H9 (cell line): ENCODE measurements at regions not wholly inside any gene's neighbourhood (a gene's known extent, or its start where the extent isn't known, plus 50 kb on each side); places are given as distances from the start of the nearest gene placed in this dataset.
"Not testable (repeated sequence)": the region's sequence is repeated elsewhere in the genome, so short reads cannot be mapped to it uniquely, and the experiment has no call there.

Experiments used
- DNase-seq: peaks from one replicate; pipeline ENCODE4 v3.0.0-alpha.2; 2017
- H2AFZ ChIP-seq: one replicate; pipeline ENCODE4 v1.6.1; 2013; ENCODE audit warnings: mild to moderate bottlenecking, low read length, control low read depth, moderate library complexity
- H2AK5ac ChIP-seq: 2 replicates; pipeline ENCODE4 v1.6.1; 2013; ENCODE audit warnings: low read length, control low read depth, mixed read lengths; ENCODE audit not compliant: insufficient read length
- H2BK120ac ChIP-seq: one replicate; pipeline ENCODE4 v1.6.1; 2013; ENCODE audit warnings: low read depth, mild to moderate bottlenecking, low read length, control low read depth, inconsistent platforms; ENCODE audit not compliant: poor library complexity, severe bottlenecking
- H2BK12ac ChIP-seq: 2 replicates; pipeline ENCODE4 v1.6.1; 2013; ENCODE audit warnings: low read length, control low read depth, mixed read lengths, low read depth; ENCODE audit not compliant: insufficient read length
- H2BK15ac ChIP-seq: 2 replicates; pipeline ENCODE4 v1.6.1; 2013; ENCODE audit warnings: low read depth, low read length, control low read depth
- H2BK20ac ChIP-seq: one replicate; pipeline ENCODE4 v1.6.1; 2013; ENCODE audit warnings: low read depth, mild to moderate bottlenecking, low read length, control low read depth, inconsistent platforms; ENCODE audit not compliant: poor library complexity, severe bottlenecking
- H2BK5ac ChIP-seq: 2 replicates; pipeline ENCODE4 v1.6.1; 2013; ENCODE audit warnings: low read length, control low read depth, mixed read lengths; ENCODE audit not compliant: insufficient read length
- H3K14ac ChIP-seq: 2 replicates; pipeline ENCODE4 v1.6.1; 2013; ENCODE audit warnings: low read length, control low read depth; ENCODE audit not compliant: insufficient read depth
- H3K18ac ChIP-seq: 2 replicates; pipeline ENCODE4 v1.6.1; 2013; ENCODE audit warnings: low read depth, mild to moderate bottlenecking, mixed read lengths, low read length, control low read depth; ENCODE audit not compliant: insufficient read length
- H3K23ac ChIP-seq: 2 replicates; pipeline ENCODE4 v1.6.1; 2013; ENCODE audit warnings: low read length, control low read depth, mixed read lengths, low read depth; ENCODE audit not compliant: insufficient read length
- H3K23me2 ChIP-seq: 2 replicates; pipeline ENCODE4 v1.6.1; 2013; ENCODE audit warnings: low read depth, mild to moderate bottlenecking, mixed read lengths, low read length, control low read depth; ENCODE audit not compliant: insufficient read length, poor library complexity, severe bottlenecking
- H3K27ac ChIP-seq: 2 replicates; pipeline ENCODE4 v1.5.1; 2013; ENCODE audit warnings: low read length, control low read depth, mixed read lengths, low read depth; ENCODE audit not compliant: insufficient read length
- H3K27me3 ChIP-seq: 2 replicates; pipeline ENCODE4 v1.6.1; 2013; ENCODE audit warnings: low read length, control low read depth, inconsistent platforms; ENCODE audit not compliant: insufficient read depth
- H3K4ac ChIP-seq: 2 replicates; pipeline ENCODE4 v1.6.1; 2013; ENCODE audit warnings: low read depth, mild to moderate bottlenecking, control low read depth, inconsistent platforms, low read length, moderate library complexity
- H3K4me1 ChIP-seq: 2 replicates; pipeline ENCODE4 v1.6.1; 2013; ENCODE audit warnings: low read length, control low read depth, inconsistent platforms; ENCODE audit not compliant: insufficient read depth
- H3K4me2 ChIP-seq: 2 replicates; pipeline ENCODE4 v1.6.1; 2013; ENCODE audit warnings: low read length, control low read depth, mixed read lengths; ENCODE audit not compliant: insufficient read length, insufficient read depth
- H3K56ac ChIP-seq: 2 replicates; pipeline ENCODE4 v1.6.1; 2013; ENCODE audit warnings: low read depth, mild to moderate bottlenecking, mixed read lengths, low read length, control low read depth; ENCODE audit not compliant: insufficient read length
- H3K79me1 ChIP-seq: 2 replicates; pipeline ENCODE4 v1.6.1; 2013; ENCODE audit warnings: low read depth, mild to moderate bottlenecking, moderate library complexity, low read length, control low read depth, inconsistent platforms; ENCODE audit not compliant: insufficient read depth, poor library complexity, severe bottlenecking
- H3K79me2 ChIP-seq: 2 replicates; pipeline ENCODE4 v1.6.1; 2013; ENCODE audit warnings: low read length, control low read depth, inconsistent platforms; ENCODE audit not compliant: insufficient read depth
- H3K9ac ChIP-seq: 2 replicates; pipeline ENCODE4 v1.6.1; 2013; ENCODE audit warnings: low read length, control low read depth, mixed read lengths; ENCODE audit not compliant: insufficient read length; ENCODE audit errors: extremely low read depth
- H3K9me3 ChIP-seq: one replicate; pipeline ENCODE4 v1.6.1; 2013; ENCODE audit warnings: low read depth, low read length, inconsistent platforms; ENCODE audit not compliant: control insufficient read depth
- H3T11ph ChIP-seq: one replicate; pipeline ENCODE4 v1.6.1; 2013; ENCODE audit warnings: mild to moderate bottlenecking, low read length, control low read depth, inconsistent platforms
- H4K20me1 ChIP-seq: one replicate; pipeline ENCODE4 v1.6.1; 2013; ENCODE audit not compliant: control insufficient read depth, insufficient read length, insufficient read depth
- H4K5ac ChIP-seq: 2 replicates; pipeline ENCODE4 v1.6.1; 2013; ENCODE audit warnings: low read depth, mild to moderate bottlenecking, mixed read lengths, low read length, control low read depth; ENCODE audit not compliant: insufficient read length
- H4K8ac ChIP-seq: replicated peaks from 2 replicates; pipeline ENCODE4 v1.6.1; 2013; ENCODE audit warnings: low read length, control low read depth, mixed read lengths, low read depth; ENCODE audit not compliant: insufficient read length
- H4K91ac ChIP-seq: 2 replicates; pipeline ENCODE4 v1.6.1; 2013; ENCODE audit warnings: low read depth, mild to moderate bottlenecking, moderate library complexity, mixed read lengths, low read length, control low read depth; ENCODE audit not compliant: insufficient read length
- H3K27ac Mint-ChIP-seq, 3 experiments: 2 replicates in 2 of 3; 3 replicates in 1 of 3; pipeline ENCODE4 v1.8.0; 2020 to 2021; ENCODE audit warnings: mixed read lengths in 3 of 3, mild to moderate bottlenecking in 1 of 3, moderate library complexity in 1 of 3
- H3K27me3 Mint-ChIP-seq: 2 replicates; pipeline ENCODE4 v1.8.0; 2021; ENCODE audit warnings: low read depth, mild to moderate bottlenecking, moderate library complexity, mixed read lengths
- H3K36me3 Mint-ChIP-seq, 3 experiments: 2 replicates in 2 of 3; 3 replicates in 1 of 3; pipeline ENCODE4 v1.8.0; 2020 to 2021; ENCODE audit warnings: low read depth in 3 of 3, mixed read lengths in 3 of 3; ENCODE audit not compliant: insufficient read depth in 1 of 3
- H3K4me1 Mint-ChIP-seq, 2 experiments: 2 replicates each; pipeline ENCODE4 v1.8.0; 2020; ENCODE audit warnings: mixed read lengths in 2 of 2
- H3K4me3 Mint-ChIP-seq, 2 experiments: 2 replicates in 1 of 2; 3 replicates in 1 of 2; pipeline ENCODE4 v1.8.0; 2020 to 2021; ENCODE audit warnings: mild to moderate bottlenecking in 2 of 2, mixed read lengths in 2 of 2, moderate library complexity in 1 of 2
- H3K9me3 Mint-ChIP-seq, 2 experiments: 2 replicates in 1 of 2; 3 replicates in 1 of 2; pipeline ENCODE4 v1.8.0; 2020; ENCODE audit warnings: mild to moderate bottlenecking in 2 of 2, mixed read lengths in 2 of 2, moderate library complexity in 1 of 2
- WGBS: extraction: QIAGEN DNeasy Blood & Tissue Kit; methylation state at CpG from one replicate; pipeline ENCODE4 v1.1.7; 2013; ENCODE audit warnings: missing lambda C conversion rate, low lambda C conversion rate, mixed read lengths; ENCODE audit not compliant: insufficient read length; ENCODE audit errors: extremely low coverage; 5-methylcytosine and 5-hydroxymethylcytosine counted together

DNA sequence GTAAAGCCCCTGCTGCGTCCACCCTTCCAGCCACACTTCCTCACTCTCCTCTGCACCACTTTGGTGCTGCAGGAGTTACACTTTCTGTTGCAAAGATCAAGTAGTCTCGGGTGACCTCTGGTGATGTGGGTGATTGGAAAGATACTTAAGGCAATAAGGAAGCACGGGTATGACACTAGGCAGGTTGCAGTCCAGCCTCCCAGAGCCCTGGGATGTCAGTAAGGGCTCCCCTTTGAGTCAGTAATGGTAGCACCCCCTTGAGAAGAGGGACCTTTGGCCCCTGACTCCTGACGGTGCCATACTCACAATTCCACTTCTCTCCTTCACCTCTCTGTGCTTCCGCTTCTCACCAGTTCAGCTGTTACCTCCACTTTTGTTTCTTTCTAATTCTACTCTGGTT is 84.1 kb upstream of the KIF2A start:
- WGBS = no CpG with 5 or more reads among the region's 5 CpGs
- H3K36me3 Mint-ChIP-seq, H3K4ac ChIP-seq, H3K14ac ChIP-seq, H4K91ac ChIP-seq, DNase-seq, H3K56ac ChIP-seq, H3K79me2 ChIP-seq, H2BK120ac ChIP-seq, H4K5ac ChIP-seq, H3K18ac ChIP-seq, H3K9ac ChIP-seq, H3K27me3 Mint-ChIP-seq, H3K4me1 ChIP-seq, H3K79me1 ChIP-seq, H3K23ac ChIP-seq, H2BK15ac ChIP-seq, H2AK5ac ChIP-seq, H3K27ac ChIP-seq, H2BK5ac ChIP-seq, H2BK12ac ChIP-seq, H3K9me3 ChIP-seq, H4K8ac ChIP-seq, H3K4me2 ChIP-seq, H3K27me3 ChIP-seq, H3K9me3 Mint-ChIP-seq, H2AFZ ChIP-seq, H3K23me2 ChIP-seq, H4K20me1 ChIP-seq, H3K4me3 Mint-ChIP-seq, H2BK20ac ChIP-seq, H3T11ph ChIP-seq: not testable (repeated sequence)
- Mint-ChIP-seq H3K4me1 (peaks cover 12 to 14% of the 10 kb centered on the region in 2 experiments), H3K27ac (peak overlapping the region in 1 of 3 experiments; percentile 77; a peak in 1 of 7 replicates)

DNA sequence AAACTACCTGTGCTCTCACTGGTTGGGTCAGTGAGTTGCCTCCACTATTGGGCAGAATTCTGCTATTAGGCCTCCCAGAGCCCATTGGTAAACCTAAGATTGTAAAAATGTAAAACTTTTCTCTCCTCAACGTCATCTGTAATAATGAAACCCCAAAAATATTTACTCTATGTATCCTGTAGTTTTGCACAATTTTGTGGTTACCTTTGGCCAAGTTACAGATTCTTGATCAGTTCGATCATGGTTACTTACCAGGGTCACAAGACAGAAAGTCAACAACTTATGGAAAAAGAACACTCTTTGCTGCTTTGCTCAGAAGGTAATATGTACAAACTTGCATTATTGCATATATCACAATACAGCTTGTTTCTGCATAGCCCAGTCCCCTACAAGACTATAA is 83.7 kb upstream of the KIF2A start:
- H3K9ac ChIP-seq, H3K9me3 Mint-ChIP-seq: not testable (repeated sequence)

More for the DNA sequence above, 83.7 kb upstream of the KIF2A start:
- H2BK120ac ChIP-seq, H3K27ac ChIP-seq, H4K91ac ChIP-seq, H3K4me1 ChIP-seq, H3K4me2 ChIP-seq, H3K79me2 ChIP-seq, H3K36me3 Mint-ChIP-seq, H3K23ac ChIP-seq, H3K4ac ChIP-seq, H3K27ac Mint-ChIP-seq, H3K27me3 ChIP-seq, H3K27me3 Mint-ChIP-seq, H3K79me1 ChIP-seq, H4K8ac ChIP-seq, DNase-seq, H3K56ac ChIP-seq, H4K20me1 ChIP-seq, H3K23me2 ChIP-seq, H2BK12ac ChIP-seq, H2BK15ac ChIP-seq, H2AK5ac ChIP-seq, H3K9me3 ChIP-seq, H2AFZ ChIP-seq, H3K14ac ChIP-seq, H2BK5ac ChIP-seq, H4K5ac ChIP-seq, H3K18ac ChIP-seq, H3T11ph ChIP-seq, H3K4me3 Mint-ChIP-seq, H2BK20ac ChIP-seq: not testable (repeated sequence)
- no CpG with 5 or more reads among the region's 2 CpGs for WGBS
- peaks cover 12 to 14% of the 10 kb centered on the region in 2 experiments for H3K4me1 Mint-ChIP-seq
